ENCODE measurements at regions not wholly inside any gene's neighbourhood (a gene's known extent, or its start where the extent isn't known, plus 50 kb on each side); places are given as distances from the start of the nearest gene placed in this dataset.

DNA sequence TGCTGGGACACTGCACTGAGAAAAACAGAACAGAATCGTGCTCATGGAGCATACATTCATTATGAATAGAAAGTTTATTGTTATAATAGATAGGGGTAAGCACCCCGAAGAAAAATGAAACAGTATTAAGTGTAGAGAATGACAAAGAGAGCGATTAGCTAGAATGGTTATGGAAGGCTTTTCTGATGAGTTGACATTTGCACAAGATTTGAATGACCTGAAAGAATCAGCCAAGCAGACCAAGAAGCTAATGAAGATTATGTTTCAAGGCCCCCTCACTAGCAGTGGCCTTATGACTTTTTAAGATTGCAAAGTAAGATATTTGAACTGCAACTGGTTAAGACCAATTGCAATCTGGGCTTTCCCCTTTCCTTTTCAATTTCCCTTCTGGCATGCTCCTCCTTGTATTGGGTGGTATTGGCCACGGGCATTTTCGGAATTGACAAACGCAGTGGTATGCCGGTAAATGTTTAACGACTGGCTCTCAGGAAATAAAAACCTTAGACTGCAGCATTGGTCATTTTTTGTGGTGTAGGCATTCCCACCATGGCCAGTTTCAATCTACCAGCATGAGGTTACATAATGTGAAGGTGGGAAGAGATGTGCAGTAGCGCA lies 120.0 kb upstream of the CITED2 start:
- TF ChIP-seq CTCF (IDR thresholded peaks at IDR 0.05) (no peak), EZH2 (IDR thresholded peaks at IDR 0.05) (no peak), EZH2phosphoT487 (IDR thresholded peaks at IDR 0.05) (no peak)
